PC-3 (cell line): ENCODE measurements at regions not wholly inside any gene's neighbourhood (a gene's known extent, or its start where the extent isn't known, plus 50 kb on each side); places are given as distances from the start of the nearest gene placed in this dataset.

Experiments used
- ATAC-seq: fragments of 200-7000 bp; cut with Tn5 transposase; 2 replicates; pipeline ENCODE4 v1.9.1; 2020; ENCODE audit warnings: mild to moderate bottlenecking, moderate library complexity
- BruUV-seq: library from RNA; stranded (reverse); fragments of 400-500 nt; replicated peaks from 2 replicates; lab custom pipeline; 2021; lab: Mats Ljungman, UMichigan
- CTCF ChIA-PET: fragments of 300-600 bp; sonication (Branson Sonifier 250); formaldehyde crosslinking; loops from one replicate; lab custom pipeline; 2022; ENCODE audit warnings: antibody characterized with exemption; lab: Charles Lee
- POLR2A ChIA-PET: fragments of 300-600 bp; sonication (Branson Sonifier 250); formaldehyde crosslinking; loops from one replicate; lab custom pipeline; 2022; ENCODE audit warnings: antibody characterized with exemption; ENCODE audit not compliant: unreplicated experiment; lab: Charles Lee
- DNase-seq: peaks from one replicate; pipeline ENCODE4 v3.0.0-alpha.2; 2015
- H2AFZ ChIP-seq: fragments of 300-600 bp; sonication (generic); 2 replicates; pipeline ENCODE4 v1.6.0; 2016; ENCODE audit warnings: antibody characterized with exemption, low read length
- H3F3A ChIP-seq: fragments of 300-600 bp; sonication (generic); one replicate; pipeline ENCODE4 v1.6.0; 2017; ENCODE audit warnings: antibody characterized with exemption, low read length, control low read depth, mild to moderate bottlenecking; ENCODE audit not compliant: unreplicated experiment
- H3K27ac ChIP-seq: fragments of 300-600 bp; sonication (generic); 2 replicates; pipeline ENCODE4 v1.5.1; 2016; ENCODE audit warnings: mild to moderate bottlenecking, low read length
- H3K27me3 ChIP-seq: fragments of 300-600 bp; sonication (generic); 2 replicates; pipeline ENCODE4 v1.6.1; 2016; ENCODE audit warnings: low read length, mixed read lengths
- H3K36me3 ChIP-seq: fragments of 300-600 bp; sonication (generic); 2 replicates; pipeline ENCODE4 v1.6.1; 2016; ENCODE audit warnings: low read depth, mixed run types, low read length, mixed read lengths
- H3K4me1 ChIP-seq: fragments of 300-600 bp; sonication (generic); 2 replicates; pipeline ENCODE4 v1.5.1; 2016; ENCODE audit warnings: low read length; ENCODE audit not compliant: insufficient read depth
- H3K4me2 ChIP-seq: fragments of 300-600 bp; sonication (generic); 2 replicates; pipeline ENCODE4 v1.6.0; 2016; ENCODE audit warnings: low read length
- H3K4me3 ChIP-seq: fragments of 300-600 bp; sonication (generic); 2 replicates; pipeline ENCODE4 v1.5.1; 2016; ENCODE audit warnings: mild to moderate bottlenecking, low read length, mixed read lengths
- H3K79me2 ChIP-seq: fragments of 300-600 bp; sonication (generic); 2 replicates; pipeline ENCODE4 v1.6.1; 2017; ENCODE audit warnings: low read length, mixed read lengths
- H3K9ac ChIP-seq: fragments of 300-600 bp; sonication (generic); 2 replicates; pipeline ENCODE4 v1.6.0; 2016; ENCODE audit warnings: mild to moderate bottlenecking, low read length
- H3K9me2 ChIP-seq: fragments of 300-600 bp; sonication (generic); replicated peaks from 2 replicates; pipeline ENCODE4 v1.6.1; 2016; ENCODE audit warnings: mixed run types, low read length, mixed read lengths
- H3K9me3 ChIP-seq: fragments of 300-600 bp; sonication (generic); 2 replicates; pipeline ENCODE4 v1.6.1; 2016; ENCODE audit warnings: low read length, mixed read lengths
- H4K20me1 ChIP-seq: fragments of 300-600 bp; sonication (generic); 2 replicates; pipeline ENCODE4 v1.6.1; 2016; ENCODE audit warnings: low read length, mixed read lengths
- EZH2 ChIP-seq: fragments of 300-600 bp; sonication (generic); IDR thresholded peaks from one replicate; pipeline ENCODE4 v1.6.1; 2017; ENCODE audit warnings: antibody characterized with exemption, mild to moderate bottlenecking, low read length; ENCODE audit not compliant: unreplicated experiment
- EZH2phosphoT487 ChIP-seq: fragments of 300-600 bp; sonication (generic); IDR thresholded peaks from 2 replicates; pipeline ENCODE4 v1.6.1; 2018; ENCODE audit warnings: mild to moderate bottlenecking, antibody characterized with exemption, low read length, borderline replicate concordance
- intact Hi-C: fragments of 100-400 bp; cut with micrococcal nuclease; formaldehyde crosslinking; loops from 2 replicates; pipeline ENCODE4 v1.9.0; 2023
- TF ChIP-seq, protein P1 (sequence below): fragments of 300-600 bp; sonication (generic); conservative IDR thresholded peaks from 2 replicates; pipeline ENCODE4 v1.5.1; 2017; ENCODE audit warnings: antibody characterized with exemption, low read depth, mild to moderate bottlenecking, low read length

GRCh38 chr5:118478852-118479251, 509.5 kb downstream of the DTWD2 start:
- ATAC-seq (no peak), DNase-seq (no peak)
- ChIA-PET POLR2A (no interaction called here), CTCF (no interaction called here)
- no peaks in the 10 kb centered on the region for H3K27me3 ChIP-seq
- no peak overlapping the region for H2AFZ ChIP-seq
- H4K20me1 ChIP-seq, result no peaks in the 10 kb centered on the region
- no peaks in the 10 kb centered on the region for H3K9me3 ChIP-seq
- no peaks in the 10 kb centered on the region for H3K36me3 ChIP-seq
- TF ChIP-seq EZH2phosphoT487 (no peak), EZH2 (no peak)
- TF ChIP-seq, protein P1, sequence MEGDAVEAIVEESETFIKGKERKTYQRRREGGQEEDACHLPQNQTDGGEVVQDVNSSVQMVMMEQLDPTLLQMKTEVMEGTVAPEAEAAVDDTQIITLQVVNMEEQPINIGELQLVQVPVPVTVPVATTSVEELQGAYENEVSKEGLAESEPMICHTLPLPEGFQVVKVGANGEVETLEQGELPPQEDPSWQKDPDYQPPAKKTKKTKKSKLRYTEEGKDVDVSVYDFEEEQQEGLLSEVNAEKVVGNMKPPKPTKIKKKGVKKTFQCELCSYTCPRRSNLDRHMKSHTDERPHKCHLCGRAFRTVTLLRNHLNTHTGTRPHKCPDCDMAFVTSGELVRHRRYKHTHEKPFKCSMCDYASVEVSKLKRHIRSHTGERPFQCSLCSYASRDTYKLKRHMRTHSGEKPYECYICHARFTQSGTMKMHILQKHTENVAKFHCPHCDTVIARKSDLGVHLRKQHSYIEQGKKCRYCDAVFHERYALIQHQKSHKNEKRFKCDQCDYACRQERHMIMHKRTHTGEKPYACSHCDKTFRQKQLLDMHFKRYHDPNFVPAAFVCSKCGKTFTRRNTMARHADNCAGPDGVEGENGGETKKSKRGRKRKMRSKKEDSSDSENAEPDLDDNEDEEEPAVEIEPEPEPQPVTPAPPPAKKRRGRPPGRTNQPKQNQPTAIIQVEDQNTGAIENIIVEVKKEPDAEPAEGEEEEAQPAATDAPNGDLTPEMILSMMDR, result no peak
- H3K9me2 ChIP-seq, result no peaks in the 10 kb centered on the region
- H3K79me2 ChIP-seq, result no peaks in the 10 kb centered on the region
- H3K4me3 ChIP-seq, result no peak overlapping the region
- no peak overlapping the region for H3K27ac ChIP-seq
- no peaks in the 10 kb centered on the region for H3K4me1 ChIP-seq
- BruUV-seq, result no TSS peak
- H3K4me2 ChIP-seq, result no peak overlapping the region
- intact Hi-C loops, result no loop called here
- no peaks in the 10 kb centered on the region for H3F3A ChIP-seq
- no peak overlapping the region for H3K9ac ChIP-seq

- Histone ChIP-seq H4K20me1 (no peaks in the 10 kb centered on the region), H3K79me2 (no peaks in the 10 kb centered on the region), H3K36me3 (no peaks in the 10 kb centered on the region), H3K27ac (no peak overlapping the region), H3K4me2 (no peak overlapping the region), H3F3A (no peaks in the 10 kb centered on the region), H3K4me1 (no peaks in the 10 kb centered on the region), H2AFZ (no peak overlapping the region), H3K27me3 (no peaks in the 10 kb centered on the region), H3K4me3 (no peak overlapping the region), H3K9me3 (no peaks in the 10 kb centered on the region), H3K9me2 (no peaks in the 10 kb centered on the region), H3K9ac (no peak overlapping the region)
- TF ChIP-seq EZH2, result no peak
- TF ChIP-seq, protein P1, result no peak
- no peak for TF ChIP-seq EZH2phosphoT487
- intact Hi-C loops, result no loop called here
- DNase-seq (no peak), ATAC-seq (no peak)
- BruUV-seq, result no TSS peak
- ChIA-PET CTCF (no interaction called here), POLR2A (no interaction called here)
Observed at GRCh38 chr5:118468085-118468484, 520.3 kb downstream of the DTWD2 start.

DNA sequence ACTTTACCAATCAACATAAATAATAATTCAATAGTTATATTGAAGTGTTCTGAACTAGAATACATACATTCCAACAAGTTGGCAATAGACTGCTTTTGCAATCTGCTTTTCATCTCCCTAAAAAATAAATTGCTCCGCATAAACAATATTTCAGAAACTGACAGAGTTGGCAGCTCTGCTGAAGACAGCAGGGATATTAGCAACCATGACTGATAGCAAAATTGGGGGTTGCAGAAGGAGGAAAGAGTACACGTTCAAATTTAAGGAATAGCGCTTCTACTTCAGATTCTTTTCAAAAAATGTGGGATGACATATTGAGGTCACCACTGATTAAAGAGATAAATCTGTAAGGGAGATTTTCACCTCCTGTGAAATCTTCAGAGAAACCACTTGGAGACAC, 521.2 kb downstream of the DTWD2 start:
- intact Hi-C loops, result no loop called here
- ChIA-PET CTCF (no interaction called here), POLR2A (no interaction called here)
- Histone ChIP-seq H3K9me3 (no peaks in the 10 kb centered on the region), H3F3A (no peaks in the 10 kb centered on the region), H2AFZ (no peak overlapping the region), H3K79me2 (no peaks in the 10 kb centered on the region), H3K4me1 (no peaks in the 10 kb centered on the region), H3K36me3 (no peaks in the 10 kb centered on the region), H4K20me1 (no peaks in the 10 kb centered on the region), H3K9ac (no peak overlapping the region), H3K4me2 (no peak overlapping the region), H3K4me3 (no peak overlapping the region), H3K27me3 (no peaks in the 10 kb centered on the region), H3K27ac (no peak overlapping the region), H3K9me2 (no peaks in the 10 kb centered on the region)
- ATAC-seq, result no peak
- DNase-seq, result no peak
- BruUV-seq, result no TSS peak
- TF ChIP-seq, protein P1, result no peak
- TF ChIP-seq EZH2phosphoT487 (no peak), EZH2 (no peak)
